Caco-2 (cell line): ENCODE measurements at regions not wholly inside any gene's neighbourhood (a gene's known extent, or its start where the extent isn't known, plus 50 kb on each side); places are given as distances from the start of the nearest gene placed in this dataset.

ENCODE experiments used
- BruUV-seq: library from RNA; stranded (reverse); fragments of 400-500 nt; replicated peaks from 2 replicates; lab custom pipeline; 2021; lab: Mats Ljungman, UMichigan
- CTCF ChIA-PET: fragments of 300-600 bp; sonication (Branson Sonifier 250); formaldehyde crosslinking; loops from one replicate; lab custom pipeline; 2022; ENCODE audit warnings: antibody characterized with exemption; lab: Charles Lee
- POLR2A ChIA-PET: fragments of 300-600 bp; sonication (Branson Sonifier 250); formaldehyde crosslinking; loops from one replicate; lab custom pipeline; 2022; ENCODE audit warnings: antibody characterized with exemption; lab: Charles Lee
- DNase-seq, 2 experiments: peaks; one replicate each; pipeline versions ENCODE4 v3.0.0 to v3.0.0-alpha.2; 2020 to 2022
- H3K27me3 ChIP-seq: replicated peaks from 2 replicates; pipeline ENCODE4 v1.6.0; 2011; ENCODE audit warnings: low read length; ENCODE audit not compliant: control insufficient read depth, insufficient read depth
- H3K36me3 ChIP-seq: 2 replicates; pipeline ENCODE4 v1.5.1; 2011; ENCODE audit warnings: low read length; ENCODE audit not compliant: control insufficient read depth, insufficient read depth
- H3K4me1 ChIP-seq: fragments of 250-450 bp; sonication (Bioruptor Pico); 2 replicates; pipeline ENCODE4 v1.5.1; 2020; ENCODE audit warnings: mild to moderate bottlenecking
- H3K4me3 ChIP-seq: 2 replicates; pipeline ENCODE4 v1.5.1; 2011; ENCODE audit warnings: low read depth, mild to moderate bottlenecking, control low read depth, low read length
- H3K9me3 ChIP-seq: fragments of 250-450 bp; sonication (Bioruptor Pico); 2 replicates; pipeline ENCODE4 v1.5.1; 2020; ENCODE audit warnings: mild to moderate bottlenecking, moderate library complexity
- H3K27ac Mint-ChIP-seq: one replicate; pipeline ENCODE4 v1.8.0; 2022; ENCODE audit warnings: mixed read lengths; ENCODE audit not compliant: unreplicated experiment
- H3K27me3 Mint-ChIP-seq: one replicate; pipeline ENCODE4 v1.8.0; 2022; ENCODE audit warnings: mixed read lengths; ENCODE audit not compliant: insufficient read depth, unreplicated experiment
- H3K36me3 Mint-ChIP-seq: one replicate; pipeline ENCODE4 v1.8.0; 2022; ENCODE audit warnings: mild to moderate bottlenecking, mixed read lengths; ENCODE audit not compliant: insufficient read depth, unreplicated experiment
- H3K4me1 Mint-ChIP-seq: one replicate; pipeline ENCODE4 v1.8.0; 2022; ENCODE audit warnings: low read depth, mixed read lengths; ENCODE audit not compliant: unreplicated experiment
- H3K4me3 Mint-ChIP-seq: one replicate; pipeline ENCODE4 v1.8.0; 2022; ENCODE audit warnings: mild to moderate bottlenecking, moderate library complexity, mixed read lengths; ENCODE audit not compliant: unreplicated experiment
- H3K9me3 Mint-ChIP-seq: one replicate; pipeline ENCODE4 v1.8.0; 2022; ENCODE audit warnings: mixed read lengths; ENCODE audit not compliant: unreplicated experiment
- CTCF ChIP-seq, 2 experiments: fragments of 200-600 bp in 1 of 2; IDR thresholded peaks; 1 replicate in 1 of 2; 2 replicates in 1 of 2; pipeline versions ENCODE4 v1.5.1 to v1.8.0; 2011 to 2022; ENCODE audit warnings: antibody characterized with exemption in 1 of 2, control low read depth in 1 of 2, inconsistent platforms in 1 of 2, low read depth in 1 of 2, low read length in 1 of 2, mild to moderate bottlenecking in 1 of 2, moderate library complexity in 1 of 2; ENCODE audit not compliant: insufficient read depth in 1 of 2, severe bottlenecking in 1 of 2, unreplicated experiment in 1 of 2
- intact Hi-C: fragments of 100-400 bp; cut with micrococcal nuclease; formaldehyde crosslinking; loops from one replicate; pipeline ENCODE4 v1.10.0; 2022; ENCODE audit not compliant: unreplicated experiment

- ChIA-PET CTCF (no interaction called here), POLR2A (no interaction called here)
- Mint-ChIP-seq H3K36me3 (no peaks in the 10 kb centered on the region), H3K27ac (no peak overlapping the region), H3K27me3 (peaks cover 4% of the 10 kb centered on the region), H3K9me3 (no peaks in the 10 kb centered on the region), H3K4me3 (no peak overlapping the region), H3K4me1 (no peaks in the 10 kb centered on the region)
- intact Hi-C loops, result no loop called here
- Histone ChIP-seq H3K9me3 (no peaks in the 10 kb centered on the region), H3K27me3 (no peaks in the 10 kb centered on the region), H3K4me1 (no peaks in the 10 kb centered on the region), H3K36me3 (no peaks in the 10 kb centered on the region), H3K4me3 (no peak overlapping the region)
- BruUV-seq, result no TSS peak
- no peak for TF ChIP-seq CTCF (IDR thresholded peaks at IDR 0.05; ENCODE audit: insufficient read depth in 1 of 2, low read depth in 1 of 2, low read length in 1 of 2, severe bottlenecking in 1 of 2, unreplicated experiment in 1 of 2)
- no peak for DNase-seq
Measured at GRCh38 chr5:116905885-116906284, 331.3 kb upstream of the SEMA6A start.

- POLR2A ChIA-PET, result no interaction called here
- H3K36me3 ChIP-seq, result no peaks in the 10 kb centered on the region
- no TSS peak for BruUV-seq
- Mint-ChIP-seq H3K27me3 (peaks cover 4% of the 10 kb centered on the region), H3K27ac (no peak overlapping the region), H3K4me3 (no peak overlapping the region), H3K36me3 (no peaks in the 10 kb centered on the region), H3K4me1 (no peaks in the 10 kb centered on the region), H3K9me3 (no peaks in the 10 kb centered on the region)
- no peaks in the 10 kb centered on the region for H3K27me3 ChIP-seq
- no peaks in the 10 kb centered on the region for H3K4me1 ChIP-seq
- CTCF ChIA-PET, result no interaction called here
- no peak for DNase-seq
- intact Hi-C loops, result no loop called here
- no peak for TF ChIP-seq CTCF (IDR thresholded peaks at IDR 0.05; ENCODE audit: insufficient read depth in 1 of 2, low read depth in 1 of 2, low read length in 1 of 2, severe bottlenecking in 1 of 2, unreplicated experiment in 1 of 2)
- no peak overlapping the region for H3K4me3 ChIP-seq
- H3K9me3 ChIP-seq, result no peaks in the 10 kb centered on the region
Measured at GRCh38 chr5:116900793-116901192, 326.2 kb upstream of the SEMA6A start.

- Mint-ChIP-seq H3K9me3 (no peaks in the 10 kb centered on the region), H3K27me3 (peaks cover 4% of the 10 kb centered on the region), H3K36me3 (no peaks in the 10 kb centered on the region), H3K4me3 (no peak overlapping the region), H3K4me1 (no peaks in the 10 kb centered on the region), H3K27ac (no peak overlapping the region)
- no peaks in the 10 kb centered on the region for H3K9me3 ChIP-seq
- no peak for TF ChIP-seq CTCF (IDR thresholded peaks at IDR 0.05; ENCODE audit: insufficient read depth in 1 of 2, low read depth in 1 of 2, low read length in 1 of 2, severe bottlenecking in 1 of 2, unreplicated experiment in 1 of 2)
- BruUV-seq, result no TSS peak
- intact Hi-C loops, result no loop called here
- DNase-seq, result no peak
- H3K36me3 ChIP-seq, result no peaks in the 10 kb centered on the region
- H3K27me3 ChIP-seq, result no peaks in the 10 kb centered on the region
- H3K4me3 ChIP-seq, result no peak overlapping the region
- H3K4me1 ChIP-seq, result no peaks in the 10 kb centered on the region
- POLR2A ChIA-PET, result no interaction called here
- CTCF ChIA-PET, result no interaction called here
Measured at GRCh38 chr5:116898917-116899316, 324.3 kb upstream of the SEMA6A start.
